Gastroesophageal sphincter (tissue), 4 donors: ENCODE measurements at regions not wholly inside any gene's neighbourhood (a gene's known extent, or its start where the extent isn't known, plus 50 kb on each side); places are given as distances from the start of the nearest gene placed in this dataset.

Experiments used
- ATAC-seq: fragments of 150-250 bp; one replicate; pipeline ENCODE4 v1.9.1; 2016; ENCODE audit warnings: mild to moderate bottlenecking, moderate library complexity
- H3K27ac ChIP-seq, 4 donors: fragments of 200-600 bp; sonication (generic) in 3 of 4; 1 replicate in 3 of 4; 2 replicates in 1 of 4; pipeline ENCODE4 v1.5.1; 2016 to 2019
- H3K27me3 ChIP-seq: fragments of 200-600 bp; sonication (generic); one replicate; pipeline ENCODE4 v1.5.1; 2019
- H3K36me3 ChIP-seq, 2 donors: fragments of 200-600 bp; sonication (generic); one replicate each; pipeline ENCODE4 v1.5.1; 2019; ENCODE audit warnings: control low read depth in 1 of 2
- H3K4me1 ChIP-seq, 3 donors: fragments of 200-600 bp; sonication (generic); 1 replicate in 2 of 3; 2 replicates in 1 of 3; pipeline ENCODE4 v1.5.1; 2016 to 2019; ENCODE audit warnings: control low read depth in 2 of 3
- H3K4me3 ChIP-seq, 2 donors: fragments of 200-600 bp; sonication (generic); one replicate each; pipeline ENCODE4 v1.5.1; 2019; ENCODE audit warnings: mild to moderate bottlenecking in 1 of 2, moderate library complexity in 1 of 2
- H3K9me3 ChIP-seq, 3 donors: fragments of 200-600 bp; sonication (generic); one replicate each; pipeline ENCODE4 v1.5.1; 2017 to 2019; ENCODE audit warnings: control low read depth in 2 of 3
- EP300 ChIP-seq: sonication (generic); formaldehyde crosslinking; IDR thresholded peaks from one replicate; pipeline ENCODE4 v1.6.1; 2017; ENCODE audit warnings: antibody characterized with exemption, mild to moderate bottlenecking
- POLR2A ChIP-seq, 2 donors: fragments of 450-650 bp; IDR thresholded peaks; one replicate each; pipeline ENCODE4 v1.6.1; 2017; ENCODE audit warnings: antibody characterized with exemption in 2 of 2, mild to moderate bottlenecking in 2 of 2, moderate library complexity in 1 of 2
- POLR2AphosphoS5 ChIP-seq: sonication (generic); formaldehyde crosslinking; IDR thresholded peaks from one replicate; pipeline ENCODE4 v1.6.1; 2017; ENCODE audit warnings: antibody characterized with exemption
- WGBS, 2 donors: methylation state at CpG; one replicate each; pipeline ENCODE4 v1.1.5; 2018; ENCODE audit warnings: low coverage in 1 of 2; 5-methylcytosine and 5-hydroxymethylcytosine counted together
- TF ChIP-seq, protein P1 (sequence below), 4 experiments: fragments of 200-600 bp in 2 of 4; fragments of 450-650 bp in 2 of 4; sonication (generic) in 1 of 4; IDR thresholded peaks; one replicate each; pipeline ENCODE4 v1.5.1; 2017 to 2019; ENCODE audit warnings: antibody characterized with exemption in 4 of 4, mild to moderate bottlenecking in 2 of 4, moderate library complexity in 2 of 4

GRCh38 chr3:78273326-78273725 is 1233.4 kb downstream of the ROBO2 start:
- no peak for TF ChIP-seq POLR2AphosphoS5
- TF ChIP-seq EP300: no peak
- TF ChIP-seq, protein P1, sequence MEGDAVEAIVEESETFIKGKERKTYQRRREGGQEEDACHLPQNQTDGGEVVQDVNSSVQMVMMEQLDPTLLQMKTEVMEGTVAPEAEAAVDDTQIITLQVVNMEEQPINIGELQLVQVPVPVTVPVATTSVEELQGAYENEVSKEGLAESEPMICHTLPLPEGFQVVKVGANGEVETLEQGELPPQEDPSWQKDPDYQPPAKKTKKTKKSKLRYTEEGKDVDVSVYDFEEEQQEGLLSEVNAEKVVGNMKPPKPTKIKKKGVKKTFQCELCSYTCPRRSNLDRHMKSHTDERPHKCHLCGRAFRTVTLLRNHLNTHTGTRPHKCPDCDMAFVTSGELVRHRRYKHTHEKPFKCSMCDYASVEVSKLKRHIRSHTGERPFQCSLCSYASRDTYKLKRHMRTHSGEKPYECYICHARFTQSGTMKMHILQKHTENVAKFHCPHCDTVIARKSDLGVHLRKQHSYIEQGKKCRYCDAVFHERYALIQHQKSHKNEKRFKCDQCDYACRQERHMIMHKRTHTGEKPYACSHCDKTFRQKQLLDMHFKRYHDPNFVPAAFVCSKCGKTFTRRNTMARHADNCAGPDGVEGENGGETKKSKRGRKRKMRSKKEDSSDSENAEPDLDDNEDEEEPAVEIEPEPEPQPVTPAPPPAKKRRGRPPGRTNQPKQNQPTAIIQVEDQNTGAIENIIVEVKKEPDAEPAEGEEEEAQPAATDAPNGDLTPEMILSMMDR (IDR thresholded peaks at IDR 0.05): no peak
- TF ChIP-seq POLR2A (IDR thresholded peaks at IDR 0.05): no peak
- no peak for ATAC-seq
- Histone ChIP-seq H3K27ac (no peak overlapping the region), H3K27me3 (no peaks in the 10 kb centered on the region), H3K9me3 (peaks cover 0 to 7% (median 0%) of the 10 kb centered on the region in 3 donors), H3K4me3 (no peak overlapping the region), H3K36me3 (no peaks in the 10 kb centered on the region), H3K4me1 (no peaks in the 10 kb centered on the region)
- 68 to 78% methylated on average over 3 to 4 of the region's 4 CpGs for WGBS, 2 donors

DNA sequence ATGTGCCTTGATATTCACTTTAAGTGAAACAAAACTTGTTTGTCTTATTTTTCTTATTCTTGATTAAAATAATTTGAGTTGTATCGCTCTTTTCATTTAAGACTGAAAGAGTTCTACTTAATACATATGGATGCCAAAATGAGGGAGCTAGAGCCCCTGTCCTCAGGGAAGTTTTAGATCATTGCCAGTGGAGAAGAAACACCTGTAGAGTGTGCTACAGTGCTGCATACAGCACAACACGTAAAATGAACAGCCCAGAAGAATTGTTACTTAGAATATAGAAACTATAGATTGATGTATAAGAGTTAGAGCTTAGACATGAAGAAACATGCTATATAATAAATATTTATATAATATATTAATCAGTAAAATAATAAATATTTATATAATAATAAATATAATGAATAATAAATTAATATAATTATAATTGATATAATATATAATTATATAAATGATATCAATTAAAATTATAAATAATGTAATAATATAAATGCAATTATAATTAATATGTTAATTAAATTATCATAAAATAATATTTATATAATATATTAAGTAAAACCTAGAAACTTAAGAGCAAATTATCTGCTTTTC is 1234.7 kb downstream of the ROBO2 start:
- Histone ChIP-seq H3K4me1 (no peaks in the 10 kb centered on the region), H3K36me3 (no peaks in the 10 kb centered on the region), H3K4me3 (no peak overlapping the region), H3K27me3 (no peaks in the 10 kb centered on the region), H3K9me3 (no peaks in the 10 kb centered on the region), H3K27ac (no peak overlapping the region)
- 70 to 84% methylated on average over 2 of the region's 2 CpGs for WGBS, 2 donors
- no peak for ATAC-seq
- no peak for TF ChIP-seq POLR2A (IDR thresholded peaks at IDR 0.05)
- TF ChIP-seq, protein P1 (IDR thresholded peaks at IDR 0.05): no peak
- no peak for TF ChIP-seq POLR2AphosphoS5
- TF ChIP-seq EP300: no peak

DNA sequence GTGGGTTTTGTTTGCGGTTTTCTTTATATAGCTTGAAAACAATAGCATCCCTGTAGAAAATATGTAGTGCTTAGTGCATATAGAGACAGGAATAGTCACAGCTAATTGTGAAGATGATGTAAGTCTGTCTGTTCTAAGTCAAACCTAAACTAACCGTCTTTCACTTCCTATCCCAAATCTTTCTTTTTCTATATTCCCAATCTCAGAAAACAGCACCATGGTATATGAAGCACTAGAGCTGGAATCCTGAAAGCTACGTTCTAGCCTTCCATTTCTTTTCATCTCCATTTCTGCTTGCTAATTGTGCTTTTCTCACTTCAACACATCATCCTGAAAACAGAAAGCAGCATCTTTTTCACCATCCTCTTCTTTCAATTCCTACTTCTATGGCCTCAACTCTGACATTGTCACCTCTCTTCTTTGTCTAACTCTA is 1235.5 kb downstream of the ROBO2 start:
- H3K36me3 ChIP-seq: no peaks in the 10 kb centered on the region
- H3K9me3 ChIP-seq: no peaks in the 10 kb centered on the region
- 79 to 87% methylated on average over 3 of the region's 3 CpGs for WGBS, 2 donors
- no peak for ATAC-seq
- H3K4me3 ChIP-seq: no peak overlapping the region
- no peaks in the 10 kb centered on the region for H3K27me3 ChIP-seq
- no peak overlapping the region for H3K27ac ChIP-seq
- TF ChIP-seq EP300: no peak
- no peak for TF ChIP-seq POLR2AphosphoS5
- TF ChIP-seq, protein P1 (IDR thresholded peaks at IDR 0.05): no peak
- TF ChIP-seq POLR2A (IDR thresholded peaks at IDR 0.05): no peak
- H3K4me1 ChIP-seq: no peaks in the 10 kb centered on the region

DNA sequence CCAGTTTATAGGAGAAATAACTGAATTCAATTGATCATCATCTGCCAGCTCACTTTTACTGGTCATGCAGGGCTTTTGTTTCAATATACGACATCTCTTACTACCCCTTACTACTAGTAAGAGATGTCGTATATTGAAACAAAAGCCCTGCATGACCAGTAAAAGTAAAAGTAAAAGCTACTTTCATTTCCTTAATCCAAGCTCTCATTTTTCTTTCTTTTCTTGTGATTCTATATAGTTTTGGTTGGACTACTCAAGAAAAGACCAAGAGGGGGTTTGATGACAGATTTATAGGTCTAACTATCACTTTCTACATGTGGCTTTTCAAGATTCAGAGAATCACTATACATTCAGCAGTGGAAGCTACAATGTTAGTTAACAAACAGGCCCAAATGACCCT is 1237.3 kb downstream of the ROBO2 start:
- H3K9me3 ChIP-seq: no peaks in the 10 kb centered on the region
- no peak overlapping the region for H3K4me3 ChIP-seq
- ATAC-seq: no peak
- no peaks in the 10 kb centered on the region for H3K27me3 ChIP-seq
- H3K27ac ChIP-seq: no peak overlapping the region
- TF ChIP-seq, protein P1 (IDR thresholded peaks at IDR 0.05): no peak
- TF ChIP-seq POLR2A (IDR thresholded peaks at IDR 0.05): no peak
- no peak for TF ChIP-seq EP300
- TF ChIP-seq POLR2AphosphoS5: no peak
- H3K36me3 ChIP-seq: no peaks in the 10 kb centered on the region
- 83 to 89% methylated on average over 1 to 2 of the region's 2 CpGs for WGBS, 2 donors
- no peaks in the 10 kb centered on the region for H3K4me1 ChIP-seq

DNA sequence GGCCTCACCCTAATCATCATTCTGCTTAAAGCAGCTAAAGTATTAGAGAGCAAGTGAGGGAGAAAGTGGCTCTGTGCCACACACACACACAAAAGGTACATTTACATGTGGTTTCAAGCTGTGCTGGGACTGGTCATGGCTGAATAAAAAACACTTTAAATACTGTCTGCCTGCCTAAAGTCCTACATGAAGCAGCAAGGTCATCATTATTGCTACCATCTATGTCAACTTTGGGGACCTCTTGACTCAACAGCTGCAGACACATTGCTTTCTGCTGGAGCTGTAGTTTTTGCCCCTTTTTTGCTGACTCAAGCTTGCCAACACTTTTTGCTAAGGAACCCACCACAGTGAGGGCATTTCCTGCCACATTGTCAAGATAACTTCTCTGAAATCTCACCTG is 1237.9 kb downstream of the ROBO2 start:
- Histone ChIP-seq H3K9me3 (no peaks in the 10 kb centered on the region), H3K36me3 (no peaks in the 10 kb centered on the region), H3K4me1 (no peaks in the 10 kb centered on the region), H3K4me3 (no peak overlapping the region), H3K27ac (no peak overlapping the region), H3K27me3 (no peaks in the 10 kb centered on the region)
- TF ChIP-seq, protein P1 (IDR thresholded peaks at IDR 0.05): no peak
- TF ChIP-seq EP300 (no peak), POLR2AphosphoS5 (no peak)
- ATAC-seq: no peak
